Liver (tissue), 7 donors: ENCODE measurements at regions not wholly inside any gene's neighbourhood (a gene's known extent, or its start where the extent isn't known, plus 50 kb on each side); places are given as distances from the start of the nearest gene placed in this dataset.
"Not testable (repeated sequence)": the region's sequence is repeated elsewhere in the genome, so short reads cannot be mapped to it uniquely, and the experiment has no call there.

Experiments used
- DNase-seq: peaks from one replicate; pipeline ENCODE4 v3.0.0-alpha.2; 2017; ENCODE audit warnings: low spot score
- H3K27ac ChIP-seq, 2 donors: one replicate each; pipeline ENCODE4 v1.7.0; 2013; ENCODE audit warnings: inconsistent platforms in 2 of 2, low read length in 2 of 2, control low read depth in 1 of 2, low read depth in 1 of 2, mild to moderate bottlenecking in 1 of 2
- H3K27me3 ChIP-seq, 4 donors: one replicate each; pipeline versions ENCODE4 v1.6.1 to v1.7.0; 2013; ENCODE audit warnings: low read length in 3 of 4, inconsistent platforms in 1 of 4, mild to moderate bottlenecking in 1 of 4, moderate library complexity in 1 of 4; ENCODE audit not compliant: control insufficient read depth in 4 of 4, insufficient read depth in 4 of 4
- H3K36me3 ChIP-seq, 4 donors: one replicate each; pipeline versions ENCODE4 v1.6.1 to v1.7.0; 2013; ENCODE audit warnings: low read length in 3 of 4, mild to moderate bottlenecking in 3 of 4, low read depth in 1 of 4, moderate library complexity in 1 of 4; ENCODE audit not compliant: control insufficient read depth in 4 of 4, insufficient read depth in 3 of 4
- H3K4me1 ChIP-seq, 4 donors: one replicate each; pipeline versions ENCODE4 v1.6.1 to v1.7.0; 2013; ENCODE audit warnings: low read length in 3 of 4, mild to moderate bottlenecking in 3 of 4, moderate library complexity in 1 of 4; ENCODE audit not compliant: control insufficient read depth in 4 of 4, insufficient read depth in 4 of 4
- H3K4me3 ChIP-seq, 3 donors: one replicate each; pipeline versions ENCODE4 v1.6.1 to v1.7.0; 2013; ENCODE audit warnings: low read length in 3 of 3, control low read depth in 1 of 3, low read depth in 1 of 3, mild to moderate bottlenecking in 1 of 3
- H3K9ac ChIP-seq, 2 donors: one replicate each; pipeline ENCODE4 v1.7.0; 2013; ENCODE audit warnings: low read length in 2 of 2, mild to moderate bottlenecking in 2 of 2, moderate library complexity in 2 of 2, control low read depth in 1 of 2, low read depth in 1 of 2
- H3K9me3 ChIP-seq, 4 donors: one replicate each; pipeline versions ENCODE4 v1.6.1 to v1.7.0; 2013; ENCODE audit warnings: low read length in 3 of 4; ENCODE audit not compliant: control insufficient read depth in 4 of 4
- EGR1 ChIP-seq, 2 donors: IDR thresholded peaks; 2 replicates each; pipeline ENCODE4 v1.6.1; 2016 to 2018; ENCODE audit warnings: antibody characterized with exemption in 2 of 2, low read depth in 2 of 2
- FOXA2 ChIP-seq: IDR thresholded peaks from 2 replicates; pipeline ENCODE4 v1.6.1; 2016; ENCODE audit warnings: antibody characterized with exemption
- GABPA ChIP-seq, 2 donors: IDR thresholded peaks in 1 of 2; conservative IDR thresholded peaks in 1 of 2; 2 replicates each; pipeline ENCODE4 v1.6.1; 2016; ENCODE audit warnings: antibody characterized with exemption in 2 of 2, mild to moderate bottlenecking in 1 of 2, moderate library complexity in 1 of 2
- HNF4A ChIP-seq, 2 donors: conservative IDR thresholded peaks; 2 replicates each; pipeline ENCODE4 v1.6.1; 2016; ENCODE audit warnings: antibody characterized with exemption in 2 of 2, mild to moderate bottlenecking in 2 of 2
- HNF4G ChIP-seq: IDR thresholded peaks from 2 replicates; pipeline ENCODE4 v1.6.1; 2016; ENCODE audit warnings: antibody characterized with exemption
- JUND ChIP-seq, 2 donors: IDR thresholded peaks; 2 replicates each; pipeline ENCODE4 v1.6.1; 2016; ENCODE audit warnings: antibody characterized with exemption in 2 of 2
- MAX ChIP-seq: IDR thresholded peaks from 2 replicates; pipeline ENCODE4 v1.6.1; 2016; ENCODE audit warnings: antibody characterized with exemption
- REST ChIP-seq: IDR thresholded peaks from 2 replicates; pipeline ENCODE4 v1.6.1; 2016; ENCODE audit warnings: antibody characterized with exemption, mild to moderate bottlenecking
- RXRA ChIP-seq, 2 donors: IDR thresholded peaks; 2 replicates each; pipeline ENCODE4 v1.6.1; 2017 to 2018; ENCODE audit warnings: antibody characterized with exemption in 2 of 2, mild to moderate bottlenecking in 1 of 2
- SP1 ChIP-seq: IDR thresholded peaks from 2 replicates; pipeline ENCODE4 v1.6.1; 2018; ENCODE audit warnings: antibody characterized with exemption, mild to moderate bottlenecking
- YY1 ChIP-seq: IDR thresholded peaks from 2 replicates; pipeline ENCODE4 v1.6.1; 2016; ENCODE audit warnings: antibody characterized with exemption, mild to moderate bottlenecking
- ZBTB33 ChIP-seq: IDR thresholded peaks from 2 replicates; pipeline ENCODE4 v1.6.1; 2016; ENCODE audit warnings: antibody characterized with exemption
- WGBS: extraction: QIAGEN DNeasy Blood & Tissue Kit; methylation state at CpG from one replicate; pipeline ENCODE4 v1.1.7; 2013; 5-methylcytosine and 5-hydroxymethylcytosine counted together
- donor health status: healthy.
- donor health status: healthy.
- donor health status: healthy.
- donor health status: healthy.

- no peak overlapping the region for H3K9ac ChIP-seq
- H3K4me3 ChIP-seq, result no peak overlapping the region
- no peaks in the 10 kb centered on the region for H3K36me3 ChIP-seq
- H3K9me3 ChIP-seq, result no peaks in the 10 kb centered on the region
- H3K27me3 ChIP-seq, result peaks cover 0 to 4% (median 0%) of the 10 kb centered on the region in 4 donors
- DNase-seq, result no peak
- TF ChIP-seq JUND (IDR thresholded peaks at IDR 0.05) (no peak), YY1 (no peak), HNF4G (no peak), EGR1 (IDR thresholded peaks at IDR 0.05; ENCODE audit: low read depth in 2 of 2) (no peak), SP1 (no peak), ZBTB33 (no peak), HNF4A (conservative IDR thresholded peaks at IDR 0.05) (no peak), MAX (no peak), FOXA2 (no peak), GABPA (IDR thresholded peaks at IDR 0.05 in 1 of 2, conservative IDR thresholded peaks at IDR 0.05 in 1 of 2) (no peak), RXRA (IDR thresholded peaks at IDR 0.05) (no peak)
- no peaks in the 10 kb centered on the region for H3K4me1 ChIP-seq
- WGBS, result 45% methylated on average over 7 of the region's 7 CpGs
- H3K27ac ChIP-seq, result no peak overlapping the region
These were observed 67.0 kb upstream of the SFSWAP start for GRCh38 chr12:131643631-131644452.

GRCh38 chr12:131644481-131644880 lies 66.4 kb upstream of the SFSWAP start:
- H3K36me3 ChIP-seq, result no peaks in the 10 kb centered on the region
- WGBS, result 58% methylated on average over 1 of the region's 1 CpG
- peaks cover 0 to 5% (median 0%) of the 10 kb centered on the region in 4 donors for H3K27me3 ChIP-seq
- H3K9ac ChIP-seq, result no peak overlapping the region
- H3K4me1 ChIP-seq, result no peaks in the 10 kb centered on the region
- no peak for DNase-seq
- no peak overlapping the region for H3K4me3 ChIP-seq
- no peak for TF ChIP-seq HNF4A (conservative IDR thresholded peaks at IDR 0.05)
- TF ChIP-seq REST, result no peak
- no peak overlapping the region for H3K27ac ChIP-seq
- no peaks in the 10 kb centered on the region for H3K9me3 ChIP-seq

- H3K4me1 ChIP-seq, H3K27me3 ChIP-seq: not testable (repeated sequence)
- 74% methylated on average over 9 of the region's 9 CpGs for WGBS
These were observed 66.0 kb upstream of the SFSWAP start for GRCh38 chr12:131644917-131645316.

GRCh38 chr12:131645557-131645956 lies 65.3 kb upstream of the SFSWAP start:
- not testable (repeated sequence) for H3K27me3 ChIP-seq, H3K27ac ChIP-seq, H3K9me3 ChIP-seq, H3K9ac ChIP-seq, H3K4me1 ChIP-seq, H3K36me3 ChIP-seq, DNase-seq, H3K4me3 ChIP-seq
- 48% methylated on average over 11 of the region's 13 CpGs for WGBS

More at GRCh38 chr12:131644917-131645316, 66.0 kb upstream of the SFSWAP start:
- DNase-seq, H3K4me3 ChIP-seq, H3K27ac ChIP-seq, H3K9me3 ChIP-seq, H3K36me3 ChIP-seq, H3K9ac ChIP-seq: not testable (repeated sequence)

- DNase-seq, H3K9ac ChIP-seq, H3K36me3 ChIP-seq, H3K4me3 ChIP-seq, H3K4me1 ChIP-seq, H3K27ac ChIP-seq, H3K9me3 ChIP-seq, H3K27me3 ChIP-seq: not testable (repeated sequence)
- 18% methylated on average over 6 of the region's 9 CpGs for WGBS
These were observed 64.4 kb upstream of the SFSWAP start for GRCh38 chr12:131646444-131646843.
